Lower lobe of right lung (tissue), 2 donors: ENCODE measurements at regions not wholly inside any gene's neighbourhood (a gene's known extent, or its start where the extent isn't known, plus 50 kb on each side); places are given as distances from the start of the nearest gene placed in this dataset.
"Not testable (repeated sequence)": the region's sequence is repeated elsewhere in the genome, so short reads cannot be mapped to it uniquely, and the experiment has no call there.

ENCODE experiments used
- ATAC-seq, 2 donors: fragments of 200-7000 bp; cut with Tn5 transposase; one replicate each; pipeline ENCODE4 v1.9.1; 2020 to 2022; ENCODE audit warnings: mild to moderate bottlenecking in 2 of 2, moderate library complexity in 2 of 2
- DNase-seq: peaks from one replicate; pipeline ENCODE4 v3.0.0-alpha.2; 2020
- H3K27ac ChIP-seq: fragments of 200-600 bp; one replicate; pipeline ENCODE4 v1.8.0; 2022
- H3K27me3 ChIP-seq: fragments of 200-600 bp; one replicate; pipeline ENCODE4 v1.8.0; 2022; ENCODE audit warnings: low read depth
- H3K36me3 ChIP-seq: fragments of 200-600 bp; one replicate; pipeline ENCODE4 v1.8.0; 2022; ENCODE audit warnings: mild to moderate bottlenecking
- H3K4me1 ChIP-seq: fragments of 200-600 bp; one replicate; pipeline ENCODE4 v1.8.0; 2022
- H3K4me3 ChIP-seq: fragments of 200-600 bp; one replicate; pipeline ENCODE4 v1.8.0; 2022; ENCODE audit warnings: mild to moderate bottlenecking
- H3K9me3 ChIP-seq: fragments of 200-600 bp; one replicate; pipeline ENCODE4 v1.8.0; 2022
- intact Hi-C: fragments of 100-400 bp; cut with DNase I; formaldehyde crosslinking; loops from one replicate; pipeline ENCODE4 v1.11.0; 2022
- TF ChIP-seq, protein P1 (sequence below): fragments of 200-600 bp; IDR thresholded peaks from one replicate; pipeline ENCODE4 v1.8.0; 2022; ENCODE audit warnings: antibody characterized with exemption, mild to moderate bottlenecking
- donor health status: DM: no; HTN: yes; CAD: no; lungs with severe emphysema.

DNA sequence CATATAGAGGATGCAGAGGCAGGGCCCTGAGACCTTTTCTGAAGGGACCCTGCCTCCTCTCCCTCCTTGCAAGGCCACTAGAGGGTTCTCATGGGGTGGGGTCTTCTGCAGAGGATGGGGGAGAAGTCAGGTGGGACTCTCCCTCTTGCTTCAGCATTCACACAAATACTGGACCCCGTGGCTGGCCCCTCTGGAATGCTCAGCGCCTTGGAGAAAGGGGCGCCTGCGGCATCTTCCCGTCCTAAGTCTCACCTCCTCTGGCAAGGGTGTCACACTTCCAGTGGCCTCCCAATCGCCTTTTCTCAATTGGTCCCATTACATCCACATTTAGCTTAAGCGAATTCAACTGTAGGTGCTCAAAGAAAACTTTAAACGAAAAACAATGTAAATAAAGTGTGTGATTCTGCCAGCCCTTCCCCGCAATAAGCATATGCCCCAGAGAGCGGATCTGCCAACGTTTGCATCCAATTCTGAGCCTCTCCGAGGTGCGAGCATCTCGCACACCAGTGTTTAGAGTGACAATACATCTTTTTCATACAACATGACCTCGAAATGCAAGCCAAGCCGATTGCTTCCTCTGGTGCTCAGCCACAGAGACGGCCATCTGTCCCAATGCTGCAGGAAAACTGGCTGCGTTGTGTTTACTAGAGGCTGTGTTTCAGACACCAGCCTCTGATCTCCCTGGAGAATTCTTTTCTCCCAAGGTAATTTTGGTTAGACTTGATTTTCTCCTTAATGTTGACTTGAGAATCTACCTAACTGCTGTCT, 69.1 kb upstream of the WASF3 start:
- no peak for DNase-seq
- Histone ChIP-seq H3K4me3 (no peak overlapping the region), H3K36me3 (no peaks in the 10 kb centered on the region), H3K9me3 (no peaks in the 10 kb centered on the region), H3K27me3 (no peaks in the 10 kb centered on the region), H3K27ac (no peak overlapping the region), H3K4me1 (no peaks in the 10 kb centered on the region)
- TF ChIP-seq, protein P1, sequence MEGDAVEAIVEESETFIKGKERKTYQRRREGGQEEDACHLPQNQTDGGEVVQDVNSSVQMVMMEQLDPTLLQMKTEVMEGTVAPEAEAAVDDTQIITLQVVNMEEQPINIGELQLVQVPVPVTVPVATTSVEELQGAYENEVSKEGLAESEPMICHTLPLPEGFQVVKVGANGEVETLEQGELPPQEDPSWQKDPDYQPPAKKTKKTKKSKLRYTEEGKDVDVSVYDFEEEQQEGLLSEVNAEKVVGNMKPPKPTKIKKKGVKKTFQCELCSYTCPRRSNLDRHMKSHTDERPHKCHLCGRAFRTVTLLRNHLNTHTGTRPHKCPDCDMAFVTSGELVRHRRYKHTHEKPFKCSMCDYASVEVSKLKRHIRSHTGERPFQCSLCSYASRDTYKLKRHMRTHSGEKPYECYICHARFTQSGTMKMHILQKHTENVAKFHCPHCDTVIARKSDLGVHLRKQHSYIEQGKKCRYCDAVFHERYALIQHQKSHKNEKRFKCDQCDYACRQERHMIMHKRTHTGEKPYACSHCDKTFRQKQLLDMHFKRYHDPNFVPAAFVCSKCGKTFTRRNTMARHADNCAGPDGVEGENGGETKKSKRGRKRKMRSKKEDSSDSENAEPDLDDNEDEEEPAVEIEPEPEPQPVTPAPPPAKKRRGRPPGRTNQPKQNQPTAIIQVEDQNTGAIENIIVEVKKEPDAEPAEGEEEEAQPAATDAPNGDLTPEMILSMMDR, result no peak
- ATAC-seq, result no peak
- intact Hi-C loops, result no loop called here

DNA sequence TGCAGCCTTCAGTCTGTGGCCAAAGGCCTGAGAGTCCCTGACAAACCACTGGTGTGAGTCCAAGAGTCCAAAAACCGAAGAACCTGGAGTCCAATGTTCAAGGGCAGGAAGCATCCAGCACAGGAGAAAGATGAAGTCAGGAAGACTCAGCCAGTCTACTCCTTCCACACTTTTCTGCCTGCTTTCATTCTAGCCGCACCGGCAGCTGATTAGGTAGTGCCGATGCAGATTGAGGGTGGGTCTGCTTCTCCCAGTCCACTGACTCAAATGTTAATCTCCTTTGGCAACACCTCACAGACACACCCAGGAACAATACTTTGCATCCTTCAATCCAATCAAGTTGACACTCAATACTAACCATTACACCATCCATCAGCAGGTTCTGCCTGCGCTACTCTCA, 65.2 kb upstream of the WASF3 start:
- H3K27ac ChIP-seq, intact Hi-C loops, H3K27me3 ChIP-seq, H3K4me3 ChIP-seq, H3K36me3 ChIP-seq, DNase-seq, H3K9me3 ChIP-seq, ATAC-seq, H3K4me1 ChIP-seq: not testable (repeated sequence)

DNA sequence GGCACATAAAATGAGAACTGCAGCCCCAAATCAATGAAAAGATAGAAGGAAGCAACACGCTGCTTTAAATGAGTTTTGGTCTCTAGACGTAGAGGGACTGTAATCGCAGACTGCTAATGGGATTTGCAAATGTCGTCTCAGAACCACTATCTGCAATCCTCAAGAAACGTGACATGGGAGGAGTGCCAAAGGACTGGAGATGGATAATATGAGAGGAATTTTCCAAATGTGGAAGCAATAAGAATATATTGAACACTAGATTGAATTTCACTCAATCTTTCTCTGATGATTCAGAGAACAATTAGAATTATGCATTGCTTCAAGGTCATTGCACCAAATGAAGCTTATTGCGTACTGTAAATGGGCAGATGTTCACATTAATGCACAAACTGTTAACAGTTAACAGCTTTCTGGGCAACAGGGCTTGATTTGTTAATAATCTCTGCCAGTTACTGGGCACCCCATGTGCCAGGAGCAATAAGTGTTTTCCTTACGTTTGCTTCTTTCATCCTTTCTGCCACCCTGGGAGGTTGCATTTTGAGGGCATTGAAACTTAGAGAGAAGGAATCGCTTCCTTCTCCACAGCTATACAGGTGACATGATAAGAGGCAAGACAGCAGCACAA, 62.8 kb upstream of the WASF3 start:
- H3K27ac ChIP-seq, result no peak overlapping the region
- no peak overlapping the region for H3K4me3 ChIP-seq
- H3K4me1 ChIP-seq, result no peaks in the 10 kb centered on the region
- ATAC-seq (no peak), DNase-seq (no peak)
- TF ChIP-seq, protein P1, result no peak
- intact Hi-C loops, result loop anchor here (5.0 kb wide), 1 partner anchor 307 kb away; no protein-coding TSS in a partner anchor
- no peaks in the 10 kb centered on the region for H3K9me3 ChIP-seq
- no peaks in the 10 kb centered on the region for H3K27me3 ChIP-seq
- no peaks in the 10 kb centered on the region for H3K36me3 ChIP-seq

DNA sequence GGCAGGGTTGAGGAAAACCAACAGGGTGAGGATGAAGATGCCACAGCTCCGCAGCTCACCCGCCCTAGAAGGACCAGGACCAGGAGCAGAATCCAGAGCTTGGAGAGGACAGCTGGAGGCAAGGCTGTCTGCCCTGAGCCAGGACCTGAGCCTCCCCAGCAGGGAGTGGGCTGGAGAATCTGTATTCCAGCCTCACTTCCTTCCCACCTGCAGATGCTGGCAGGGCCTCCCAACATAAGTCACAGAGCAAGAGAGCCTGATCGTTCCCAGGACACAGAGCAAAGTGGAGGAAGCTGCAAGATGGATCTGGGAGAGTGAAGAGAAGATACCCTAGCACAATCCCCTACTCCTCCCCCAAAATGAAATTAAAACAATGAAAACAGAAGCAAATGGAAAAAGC, 61.7 kb upstream of the WASF3 start:
- Histone ChIP-seq H3K27me3 (no peaks in the 10 kb centered on the region), H3K36me3 (no peaks in the 10 kb centered on the region), H3K27ac (no peak overlapping the region), H3K4me3 (no peak overlapping the region), H3K4me1 (no peaks in the 10 kb centered on the region), H3K9me3 (no peaks in the 10 kb centered on the region)
- TF ChIP-seq, protein P1, result no peak
- no peak for DNase-seq
- no peak for ATAC-seq
- intact Hi-C loops, result loop anchor here (5.0 kb wide), 1 partner anchor 308 kb away; no protein-coding TSS in a partner anchor

DNA sequence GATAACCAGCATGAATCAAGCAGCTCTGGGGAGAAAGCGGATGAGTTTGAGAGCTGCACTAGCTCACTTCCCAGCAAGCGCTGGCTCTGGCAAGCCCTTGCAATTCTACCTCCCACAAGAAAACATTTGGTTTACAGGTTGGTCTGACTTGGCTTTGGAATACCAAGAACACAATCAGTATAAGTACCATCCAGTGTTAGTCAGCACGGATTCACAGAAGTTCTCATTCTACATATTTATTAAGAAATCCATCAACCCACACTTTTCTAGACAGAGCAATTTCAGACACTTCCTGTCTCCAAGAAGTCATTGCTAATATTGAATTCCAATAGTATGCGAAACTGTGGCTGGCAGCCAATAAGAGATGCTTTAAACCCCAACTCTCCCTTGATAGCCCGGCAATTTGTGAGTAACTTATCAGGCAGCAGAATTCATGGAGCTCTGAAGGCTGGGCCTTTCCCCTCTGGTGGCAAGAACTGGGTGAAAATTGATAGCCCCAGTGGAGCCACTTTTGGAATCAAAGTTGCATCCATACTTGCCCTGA, 59.4 kb upstream of the WASF3 start:
- TF ChIP-seq, protein P1, result no peak
- Histone ChIP-seq H3K9me3 (no peaks in the 10 kb centered on the region), H3K4me3 (no peak overlapping the region), H3K4me1 (no peaks in the 10 kb centered on the region), H3K27ac (no peak overlapping the region), H3K36me3 (no peaks in the 10 kb centered on the region), H3K27me3 (no peaks in the 10 kb centered on the region)
- intact Hi-C loops, result loop anchor here (5.0 kb wide), 1 partner anchor 311 kb away; no protein-coding TSS in a partner anchor
- ATAC-seq, result no peak
- DNase-seq, result no peak
